ENCODE measurements at regions not wholly inside any gene's neighbourhood (a gene's known extent, or its start where the extent isn't known, plus 50 kb on each side); places are given as distances from the start of the nearest gene placed in this dataset.

DNA sequence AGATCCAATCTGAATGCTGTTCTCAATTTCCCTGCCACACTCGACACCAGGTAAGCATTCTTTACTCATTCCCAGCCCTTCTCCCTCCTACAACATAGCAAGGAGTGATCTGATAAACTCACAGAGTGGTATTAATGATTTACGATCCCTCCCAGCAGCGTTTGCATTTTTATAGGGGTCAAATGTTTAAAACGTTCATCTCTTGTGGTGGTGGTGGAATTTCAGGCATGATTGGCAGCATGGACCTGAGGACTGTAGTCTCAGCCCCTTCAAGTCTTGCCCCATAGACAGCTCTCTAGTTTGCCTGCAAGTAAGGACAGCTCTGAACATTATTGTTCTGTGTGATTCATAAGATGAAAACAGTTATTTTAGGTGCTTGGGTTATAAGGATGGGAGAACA lies 565.7 kb downstream of the EFNB2 start:
- no peaks in the 10 kb centered on the region for H3K27me3 ChIP-seq (ENCODE audit: control insufficient read depth, insufficient read depth, low read length)
- no peaks in the 10 kb centered on the region for H3K36me3 ChIP-seq (ENCODE audit: insufficient read depth, low read length)
- H3K4me1 ChIP-seq (ENCODE audit: control insufficient read depth, insufficient read depth, low read length) = no peaks in the 10 kb centered on the region
- no peaks in the 10 kb centered on the region for H3K9me3 ChIP-seq (replicated peaks; ENCODE audit: low read length)
- no peak overlapping the region for H3K9ac ChIP-seq (ENCODE audit: low read depth, low read length)
- no peak overlapping the region for H3K4me2 ChIP-seq (ENCODE audit: low read length)
- no peak overlapping the region for H3K4me3 ChIP-seq (ENCODE audit: low read length)

DNA sequence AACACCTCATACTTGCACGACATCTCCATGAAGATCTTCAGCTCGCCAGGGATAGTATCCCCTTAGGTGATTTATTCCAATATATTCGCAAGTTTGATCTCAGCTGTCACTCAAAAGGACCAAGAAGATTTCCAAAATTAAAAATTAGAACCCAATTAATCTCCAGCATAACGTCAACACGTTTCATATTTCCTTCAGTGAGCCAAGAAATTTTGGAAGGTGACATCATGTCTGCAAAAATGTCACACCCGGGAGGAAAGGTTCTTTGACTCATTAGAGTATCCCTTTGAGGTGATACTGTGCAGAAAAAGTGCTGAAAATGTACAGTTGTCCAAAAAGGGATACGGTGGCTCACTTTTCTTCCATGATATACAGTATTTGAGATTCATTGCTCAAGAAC lies 569.6 kb downstream of the EFNB2 start:
- Histone ChIP-seq H3K4me1 (ENCODE audit: control insufficient read depth, insufficient read depth, low read length) (no peaks in the 10 kb centered on the region), H3K9me3 (replicated peaks; ENCODE audit: low read length) (no peaks in the 10 kb centered on the region), H3K27me3 (ENCODE audit: control insufficient read depth, insufficient read depth, low read length) (no peaks in the 10 kb centered on the region), H3K36me3 (ENCODE audit: insufficient read depth, low read length) (no peaks in the 10 kb centered on the region), H3K4me3 (ENCODE audit: low read length) (no peak overlapping the region), H3K4me2 (ENCODE audit: low read length) (no peak overlapping the region), H3K9ac (ENCODE audit: low read depth, low read length) (no peak overlapping the region)

DNA sequence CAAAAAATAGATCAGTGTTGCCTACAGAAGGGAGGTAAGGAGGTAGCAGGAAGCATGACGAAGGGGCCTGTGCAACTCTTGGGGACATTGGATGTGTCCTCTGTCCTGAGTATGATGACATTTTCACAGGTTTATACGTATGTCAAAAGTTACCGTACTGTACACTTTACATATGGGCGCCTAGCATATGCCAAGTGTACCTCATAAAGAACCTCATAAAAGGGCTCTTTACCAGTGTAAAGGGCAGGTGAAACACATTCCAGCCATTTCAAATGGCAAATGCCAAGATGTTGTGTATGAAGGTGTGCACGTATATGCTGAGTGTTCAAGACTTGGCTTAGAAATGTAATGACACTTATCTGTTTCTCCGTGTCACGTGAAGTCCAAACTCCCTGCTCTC lies 573.4 kb downstream of the EFNB2 start:
- Histone ChIP-seq H3K4me2 (ENCODE audit: low read length) (no peak overlapping the region), H3K9ac (ENCODE audit: low read depth, low read length) (no peak overlapping the region), H3K36me3 (ENCODE audit: insufficient read depth, low read length) (no peaks in the 10 kb centered on the region), H3K4me3 (ENCODE audit: low read length) (no peak overlapping the region), H3K9me3 (replicated peaks; ENCODE audit: low read length) (no peaks in the 10 kb centered on the region), H3K27me3 (ENCODE audit: control insufficient read depth, insufficient read depth, low read length) (no peaks in the 10 kb centered on the region), H3K4me1 (ENCODE audit: control insufficient read depth, insufficient read depth, low read length) (no peaks in the 10 kb centered on the region)

DNA sequence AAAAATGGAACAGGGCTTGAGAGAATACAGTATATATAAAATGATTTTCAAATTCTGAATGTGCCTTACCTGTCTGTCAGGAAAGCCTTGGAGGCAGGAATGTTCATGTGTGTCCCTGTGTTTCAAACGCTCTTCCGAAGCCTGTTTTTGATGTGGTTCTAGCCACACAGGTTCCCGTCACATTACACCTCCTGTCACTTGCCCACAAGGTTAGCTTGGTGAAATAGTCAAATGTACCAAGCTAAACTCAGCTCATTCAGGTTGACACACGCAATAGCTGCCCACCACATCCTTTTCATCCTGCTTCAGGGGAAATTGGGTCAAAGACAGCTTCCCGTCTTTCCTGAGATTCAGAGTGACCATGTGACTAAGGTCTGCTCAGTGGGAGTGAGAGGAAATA lies 574.0 kb downstream of the EFNB2 start:
- Histone ChIP-seq H3K9ac (ENCODE audit: low read depth, low read length) (no peak overlapping the region), H3K9me3 (replicated peaks; ENCODE audit: low read length) (no peaks in the 10 kb centered on the region), H3K27me3 (ENCODE audit: control insufficient read depth, insufficient read depth, low read length) (no peaks in the 10 kb centered on the region)

DNA sequence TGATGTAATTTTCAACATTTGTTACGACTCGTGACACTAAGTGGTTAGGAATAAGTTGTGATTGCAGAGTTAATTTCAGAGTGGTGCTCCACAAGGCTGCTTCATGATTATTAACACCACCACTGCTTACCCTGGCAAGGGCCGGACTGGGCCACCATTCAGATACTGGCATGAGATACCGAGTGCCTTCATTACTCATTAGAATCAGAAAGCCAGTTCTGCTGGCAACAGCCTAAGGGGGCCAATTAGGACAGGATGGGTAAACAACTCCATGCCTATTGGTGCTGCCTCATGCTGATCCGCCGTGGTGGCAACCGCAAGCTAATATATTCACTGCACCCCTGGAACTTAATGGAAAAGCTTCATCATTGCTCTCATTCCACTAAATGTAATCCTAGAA lies 575.1 kb downstream of the EFNB2 start:
- H3K27me3 ChIP-seq (ENCODE audit: control insufficient read depth, insufficient read depth, low read length) = no peaks in the 10 kb centered on the region
- H3K36me3 ChIP-seq (ENCODE audit: insufficient read depth, low read length) = no peaks in the 10 kb centered on the region
- H3K9ac ChIP-seq (ENCODE audit: low read depth, low read length) = no peak overlapping the region
- H3K9me3 ChIP-seq (replicated peaks; ENCODE audit: low read length) = no peaks in the 10 kb centered on the region
- H3K4me1 ChIP-seq (ENCODE audit: control insufficient read depth, insufficient read depth, low read length) = no peaks in the 10 kb centered on the region
- H3K4me3 ChIP-seq (ENCODE audit: low read length) = no peak overlapping the region
- H3K4me2 ChIP-seq (ENCODE audit: low read length) = no peak overlapping the region

More for the DNA sequence above, 574.0 kb downstream of the EFNB2 start:
- no peaks in the 10 kb centered on the region for H3K4me1 ChIP-seq (ENCODE audit: control insufficient read depth, insufficient read depth, low read length)
- no peaks in the 10 kb centered on the region for H3K36me3 ChIP-seq (ENCODE audit: insufficient read depth, low read length)
- H3K4me2 ChIP-seq (ENCODE audit: low read length) = no peak overlapping the region
- H3K4me3 ChIP-seq (ENCODE audit: low read length) = no peak overlapping the region

DNA sequence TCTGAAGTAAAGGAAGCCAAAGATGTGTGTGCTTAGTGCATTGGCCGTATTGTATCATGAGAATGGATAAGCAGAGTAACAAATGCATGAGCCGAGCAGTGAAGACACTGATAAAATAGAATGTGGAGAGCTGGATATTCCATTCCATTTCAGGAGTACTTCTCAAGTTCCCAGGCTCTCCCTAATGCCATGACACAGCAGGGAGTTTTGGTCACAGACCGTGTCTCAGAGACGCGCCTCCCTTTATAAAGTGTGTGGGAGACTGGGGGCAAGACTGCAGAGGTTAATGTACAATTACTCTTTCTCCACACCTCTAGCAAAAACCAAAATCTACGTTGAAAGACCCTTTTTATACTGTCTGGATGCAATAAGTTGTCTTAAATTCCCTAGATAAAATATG lies 575.6 kb downstream of the EFNB2 start:
- H3K9me3 ChIP-seq (replicated peaks; ENCODE audit: low read length) = no peaks in the 10 kb centered on the region
- no peak overlapping the region for H3K9ac ChIP-seq (ENCODE audit: low read depth, low read length)
- no peaks in the 10 kb centered on the region for H3K27me3 ChIP-seq (ENCODE audit: control insufficient read depth, insufficient read depth, low read length)
- H3K4me1 ChIP-seq (ENCODE audit: control insufficient read depth, insufficient read depth, low read length) = no peaks in the 10 kb centered on the region
- H3K4me2 ChIP-seq (ENCODE audit: low read length) = no peak overlapping the region
- H3K36me3 ChIP-seq (ENCODE audit: insufficient read depth, low read length) = no peaks in the 10 kb centered on the region
- H3K4me3 ChIP-seq (ENCODE audit: low read length) = no peak overlapping the region

DNA sequence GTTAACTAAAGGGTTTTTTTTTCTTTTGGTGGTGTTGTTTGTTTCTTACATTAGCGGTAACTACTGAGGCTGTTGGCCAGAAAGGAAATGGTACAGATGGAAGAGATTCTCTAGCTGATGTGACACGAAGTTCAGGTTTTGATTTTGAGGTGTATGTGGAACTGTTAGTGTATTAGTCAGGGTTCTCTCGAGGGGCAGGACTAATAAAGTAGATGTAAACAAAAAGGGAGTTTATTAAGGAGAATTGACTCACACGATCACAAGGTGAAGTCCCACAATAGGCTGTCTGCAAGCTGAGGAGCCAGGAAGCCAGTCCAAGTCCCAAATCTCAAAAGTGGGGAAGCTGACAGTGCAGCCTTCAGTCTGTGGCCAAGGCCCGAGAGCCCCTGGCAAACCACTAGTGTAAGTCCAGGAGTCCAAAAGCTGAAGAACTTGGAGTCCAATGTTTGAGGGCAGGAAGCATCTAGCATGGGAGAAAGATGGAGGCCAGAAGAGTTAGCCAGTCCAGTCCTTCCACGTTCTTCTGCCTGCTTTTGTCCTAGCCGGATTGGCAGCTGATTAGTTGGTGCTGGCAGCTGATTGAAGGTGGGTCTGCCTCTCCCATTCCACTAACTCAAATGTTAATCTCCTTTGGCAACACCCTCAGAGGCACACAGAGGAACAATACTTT lies 577.6 kb downstream of the EFNB2 start:
- no peak overlapping the region for H3K4me3 ChIP-seq (ENCODE audit: low read length)

DNA sequence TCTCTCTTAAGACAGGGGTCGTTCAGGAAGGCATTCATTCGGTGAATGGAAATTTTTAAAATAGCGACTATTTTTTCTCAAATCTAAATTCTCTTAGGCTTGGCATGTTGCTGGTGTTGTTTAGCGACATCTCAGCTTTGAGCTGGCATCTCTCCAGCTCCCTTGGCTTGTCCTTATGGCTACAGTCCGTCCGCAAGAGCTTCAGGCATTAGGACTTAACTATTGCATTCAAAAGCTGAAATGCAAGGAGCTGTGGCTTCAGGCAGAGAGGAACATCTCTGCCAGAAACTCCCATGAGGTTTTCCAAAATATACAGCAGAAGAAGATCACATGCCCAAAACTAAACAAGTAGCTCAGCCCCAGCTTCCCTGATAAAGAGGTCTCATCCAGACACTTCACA lies 578.5 kb downstream of the EFNB2 start:
- Histone ChIP-seq H3K4me3 (ENCODE audit: low read length) (no peak overlapping the region), H3K9ac (ENCODE audit: low read depth, low read length) (no peak overlapping the region), H3K4me1 (ENCODE audit: control insufficient read depth, insufficient read depth, low read length) (peaks cover 3% of the 10 kb centered on the region), H3K4me2 (ENCODE audit: low read length) (no peak overlapping the region), H3K9me3 (replicated peaks; ENCODE audit: low read length) (no peaks in the 10 kb centered on the region), H3K36me3 (ENCODE audit: insufficient read depth, low read length) (no peaks in the 10 kb centered on the region), H3K27me3 (ENCODE audit: control insufficient read depth, insufficient read depth, low read length) (no peaks in the 10 kb centered on the region)

More for the DNA sequence above, 577.6 kb downstream of the EFNB2 start:
- Histone ChIP-seq H3K9ac (ENCODE audit: low read depth, low read length) (no peak overlapping the region), H3K36me3 (ENCODE audit: insufficient read depth, low read length) (no peaks in the 10 kb centered on the region), H3K4me2 (ENCODE audit: low read length) (no peak overlapping the region), H3K4me1 (ENCODE audit: control insufficient read depth, insufficient read depth, low read length) (no peaks in the 10 kb centered on the region), H3K9me3 (replicated peaks; ENCODE audit: low read length) (no peaks in the 10 kb centered on the region), H3K27me3 (ENCODE audit: control insufficient read depth, insufficient read depth, low read length) (no peaks in the 10 kb centered on the region)

DNA sequence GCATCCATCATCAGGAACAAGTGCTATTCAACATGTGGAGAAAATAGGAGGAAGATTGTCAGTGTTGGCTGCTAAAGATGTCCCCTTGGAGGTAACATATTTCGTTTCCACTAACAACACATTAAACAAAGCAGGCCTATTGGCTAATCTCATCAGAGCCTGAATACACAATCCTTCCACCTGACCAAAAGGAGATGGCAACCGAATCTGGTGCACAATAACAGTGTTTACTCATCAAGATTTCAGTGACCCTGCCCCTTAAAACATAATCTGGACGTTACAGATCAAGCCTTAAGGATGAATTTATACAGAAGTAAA lies 582.5 kb downstream of the EFNB2 start:
- no peaks in the 10 kb centered on the region for H3K36me3 ChIP-seq (ENCODE audit: insufficient read depth, low read length)
- H3K4me1 ChIP-seq (ENCODE audit: control insufficient read depth, insufficient read depth, low read length) = peaks cover 8% of the 10 kb centered on the region
- no peak overlapping the region for H3K4me2 ChIP-seq (ENCODE audit: low read length)
- H3K9me3 ChIP-seq (replicated peaks; ENCODE audit: low read length) = no peaks in the 10 kb centered on the region
- H3K4me3 ChIP-seq (ENCODE audit: low read length) = no peak overlapping the region
- no peaks in the 10 kb centered on the region for H3K27me3 ChIP-seq (ENCODE audit: control insufficient read depth, insufficient read depth, low read length)
- H3K9ac ChIP-seq (ENCODE audit: low read depth, low read length) = no peak overlapping the region

DNA sequence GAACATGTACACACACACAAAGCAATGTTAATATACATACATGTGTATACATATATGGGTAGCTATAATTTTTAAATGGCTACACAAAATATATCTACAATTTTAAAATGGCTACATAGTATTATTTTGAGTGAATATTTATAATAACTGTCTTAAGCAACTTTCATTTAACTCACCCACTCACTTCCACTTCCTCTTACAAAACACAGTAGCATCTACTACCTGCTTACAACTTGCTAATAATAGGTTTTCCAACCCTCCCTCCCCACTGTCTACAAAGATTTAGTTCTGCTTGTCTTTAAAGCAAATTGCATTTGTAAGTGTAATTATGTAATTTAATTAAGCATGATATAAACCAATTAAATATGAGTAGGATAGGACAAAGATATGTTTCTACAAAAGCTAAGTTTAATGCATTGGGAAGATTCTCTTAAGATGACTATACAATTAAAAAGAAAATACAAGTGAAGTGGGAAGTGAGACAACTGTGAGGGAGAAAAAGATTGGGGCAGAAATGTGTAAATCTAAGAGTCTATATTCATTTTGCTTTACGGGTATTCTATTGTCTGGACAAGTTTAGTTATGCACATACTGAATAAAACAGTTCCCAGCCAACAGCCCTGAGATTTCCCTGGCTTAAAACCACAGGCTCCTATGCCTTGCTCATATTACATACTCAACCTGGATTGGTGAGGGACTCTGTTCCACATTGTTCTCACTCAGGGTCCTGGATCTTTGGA lies 583.1 kb downstream of the EFNB2 start:
- Histone ChIP-seq H3K4me3 (ENCODE audit: low read length) (no peak overlapping the region), H3K27me3 (ENCODE audit: control insufficient read depth, insufficient read depth, low read length) (no peaks in the 10 kb centered on the region), H3K9me3 (replicated peaks; ENCODE audit: low read length) (no peaks in the 10 kb centered on the region), H3K4me1 (ENCODE audit: control insufficient read depth, insufficient read depth, low read length) (peaks cover 8% of the 10 kb centered on the region), H3K36me3 (ENCODE audit: insufficient read depth, low read length) (no peaks in the 10 kb centered on the region), H3K4me2 (ENCODE audit: low read length) (no peak overlapping the region), H3K9ac (ENCODE audit: low read depth, low read length) (no peak overlapping the region)

DNA sequence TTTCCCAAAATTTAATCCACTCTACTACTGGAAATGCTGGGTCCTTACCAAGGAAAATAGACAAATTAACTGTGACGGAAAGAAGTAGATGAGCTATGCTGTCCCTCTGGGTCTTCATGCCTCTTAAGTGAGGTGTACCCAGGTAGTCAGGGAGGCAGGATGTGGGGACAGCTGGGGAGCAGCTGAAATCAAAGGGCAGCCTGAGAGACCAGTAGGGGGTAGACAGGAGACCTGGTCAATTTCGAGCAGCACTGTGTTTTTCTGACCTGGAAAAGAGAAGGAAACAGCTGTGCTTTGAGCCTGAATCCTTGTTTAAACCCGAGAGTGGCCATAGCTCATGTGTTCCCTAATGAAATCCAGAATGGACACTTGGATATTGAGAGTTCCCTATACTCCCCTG lies 587.3 kb downstream of the EFNB2 start:
- H3K27me3 ChIP-seq (ENCODE audit: control insufficient read depth, insufficient read depth, low read length) = no peaks in the 10 kb centered on the region
- H3K36me3 ChIP-seq (ENCODE audit: insufficient read depth, low read length) = no peaks in the 10 kb centered on the region

DNA sequence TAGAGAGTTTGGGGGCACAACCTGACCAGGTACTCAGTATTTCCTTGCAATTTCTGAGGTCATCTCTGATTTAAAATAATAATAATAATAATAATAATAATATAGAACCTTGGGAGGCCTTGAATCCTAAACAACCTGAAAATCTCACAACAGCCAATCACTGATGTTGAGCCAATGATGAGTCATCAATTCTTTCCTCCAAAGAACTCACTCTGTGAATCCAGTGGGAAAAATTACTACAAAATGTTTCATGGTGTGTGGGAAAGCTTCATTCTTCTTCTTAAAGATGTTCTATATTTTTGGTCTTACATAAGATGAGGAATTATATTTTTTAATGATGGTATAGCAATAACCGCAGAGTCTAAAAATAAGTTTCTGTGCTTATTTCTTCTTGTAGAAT lies 594.6 kb downstream of the EFNB2 start:
- H3K4me2 ChIP-seq (ENCODE audit: low read length) = no peak overlapping the region

More for the DNA sequence above, 587.3 kb downstream of the EFNB2 start:
- Histone ChIP-seq H3K9me3 (replicated peaks; ENCODE audit: low read length) (no peaks in the 10 kb centered on the region), H3K4me2 (ENCODE audit: low read length) (no peak overlapping the region), H3K4me3 (ENCODE audit: low read length) (no peak overlapping the region), H3K4me1 (ENCODE audit: control insufficient read depth, insufficient read depth, low read length) (peaks cover 8% of the 10 kb centered on the region), H3K9ac (ENCODE audit: low read depth, low read length) (no peak overlapping the region)

More for the DNA sequence above, 594.6 kb downstream of the EFNB2 start:
- H3K9ac ChIP-seq (ENCODE audit: low read depth, low read length) = no peak overlapping the region
- no peaks in the 10 kb centered on the region for H3K4me1 ChIP-seq (ENCODE audit: control insufficient read depth, insufficient read depth, low read length)
- no peaks in the 10 kb centered on the region for H3K36me3 ChIP-seq (ENCODE audit: insufficient read depth, low read length)
- H3K4me3 ChIP-seq (ENCODE audit: low read length) = no peak overlapping the region
- H3K27me3 ChIP-seq (ENCODE audit: control insufficient read depth, insufficient read depth, low read length) = no peaks in the 10 kb centered on the region
- H3K9me3 ChIP-seq (replicated peaks; ENCODE audit: low read length) = no peaks in the 10 kb centered on the region

Data from skeletal muscle satellite cell (primary cell).